Parathyroid adenoma (tissue), 2 donors: ENCODE measurements at regions not wholly inside any gene's neighbourhood (a gene's known extent, or its start where the extent isn't known, plus 50 kb on each side); places are given as distances from the start of the nearest gene placed in this dataset.

ENCODE experiments used
- H2AFZ ChIP-seq: fragments of 300-600 bp; sonication (generic); one replicate; pipeline ENCODE4 v1.7.0; 2017; ENCODE audit warnings: antibody characterized with exemption, mild to moderate bottlenecking
- H3K27ac ChIP-seq: fragments of 300-600 bp; sonication (generic); one replicate; pipeline ENCODE4 v1.7.0; 2017
- H3K27me3 ChIP-seq: fragments of 300-600 bp; sonication (generic); one replicate; pipeline ENCODE4 v1.7.0; 2017; ENCODE audit warnings: low read length; ENCODE audit not compliant: control insufficient read depth, insufficient read depth
- H3K36me3 ChIP-seq: fragments of 300-600 bp; sonication (generic); one replicate; pipeline ENCODE4 v1.7.0; 2017; ENCODE audit warnings: low read length; ENCODE audit not compliant: control insufficient read depth, insufficient read depth
- H3K4me1 ChIP-seq: fragments of 300-600 bp; sonication (generic); one replicate; pipeline ENCODE4 v1.7.0; 2017; ENCODE audit warnings: control low read depth
- H3K4me2 ChIP-seq: fragments of 300-600 bp; sonication (generic); one replicate; pipeline ENCODE4 v1.7.0; 2017; ENCODE audit warnings: low read length
- H3K4me3 ChIP-seq: fragments of 300-600 bp; sonication (generic); one replicate; pipeline ENCODE4 v1.7.0; 2017; ENCODE audit warnings: low read depth, low read length
- H3K79me2 ChIP-seq: fragments of 300-600 bp; sonication (generic); one replicate; pipeline ENCODE4 v1.7.0; 2017; ENCODE audit warnings: control low read depth
- H3K9ac ChIP-seq: fragments of 300-600 bp; sonication (generic); one replicate; pipeline ENCODE4 v1.7.0; 2017; ENCODE audit warnings: mild to moderate bottlenecking
- H3K9me3 ChIP-seq: fragments of 300-600 bp; sonication (generic); one replicate; pipeline ENCODE4 v1.7.0; 2017; ENCODE audit warnings: low read length; ENCODE audit not compliant: control insufficient read depth
- CTCF ChIP-seq: fragments of 300-600 bp; sonication (generic); IDR thresholded peaks from one replicate; pipeline ENCODE4 v1.7.0; 2017; ENCODE audit warnings: antibody characterized with exemption, mild to moderate bottlenecking
- donor health status: primary hyperparathyroidism.

DNA sequence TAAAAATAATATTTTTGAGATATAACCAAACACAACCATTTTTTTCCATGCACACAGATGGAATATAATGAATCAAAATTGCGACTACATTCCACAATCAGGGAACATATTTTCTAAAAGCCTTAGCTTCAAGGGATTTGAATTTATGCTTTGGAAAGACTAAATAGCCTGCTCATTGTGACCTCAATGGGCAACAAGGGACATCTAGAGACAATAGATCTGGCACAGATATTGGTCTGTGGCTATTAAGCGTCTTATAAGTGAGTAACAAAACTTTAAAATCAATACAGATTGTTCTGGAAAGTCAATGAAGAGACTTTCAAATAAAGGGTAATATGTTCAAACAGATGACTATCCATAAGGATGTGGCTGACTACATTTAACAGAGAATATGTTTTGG, 660.6 kb upstream of the ADGRL4 start:
- no peaks in the 10 kb centered on the region for H3K79me2 ChIP-seq
- H3K36me3 ChIP-seq, result no peaks in the 10 kb centered on the region
- no peak for TF ChIP-seq CTCF
- no peak overlapping the region for H3K4me2 ChIP-seq
- H3K4me1 ChIP-seq, result no peaks in the 10 kb centered on the region
- no peak overlapping the region for H3K4me3 ChIP-seq
- H3K27me3 ChIP-seq, result no peaks in the 10 kb centered on the region
- no peak overlapping the region for H2AFZ ChIP-seq
- no peaks in the 10 kb centered on the region for H3K9me3 ChIP-seq
- H3K9ac ChIP-seq, result no peak overlapping the region
- no peak overlapping the region for H3K27ac ChIP-seq

- Histone ChIP-seq H2AFZ (no peak overlapping the region), H3K4me1 (no peaks in the 10 kb centered on the region), H3K36me3 (no peaks in the 10 kb centered on the region), H3K79me2 (no peaks in the 10 kb centered on the region), H3K9me3 (no peaks in the 10 kb centered on the region), H3K4me2 (no peak overlapping the region), H3K27ac (no peak overlapping the region), H3K4me3 (no peak overlapping the region), H3K9ac (no peak overlapping the region), H3K27me3 (no peaks in the 10 kb centered on the region)
- TF ChIP-seq CTCF, result no peak
Observed at GRCh38 chr1:79663916-79664315, 657.4 kb upstream of the ADGRL4 start.

DNA sequence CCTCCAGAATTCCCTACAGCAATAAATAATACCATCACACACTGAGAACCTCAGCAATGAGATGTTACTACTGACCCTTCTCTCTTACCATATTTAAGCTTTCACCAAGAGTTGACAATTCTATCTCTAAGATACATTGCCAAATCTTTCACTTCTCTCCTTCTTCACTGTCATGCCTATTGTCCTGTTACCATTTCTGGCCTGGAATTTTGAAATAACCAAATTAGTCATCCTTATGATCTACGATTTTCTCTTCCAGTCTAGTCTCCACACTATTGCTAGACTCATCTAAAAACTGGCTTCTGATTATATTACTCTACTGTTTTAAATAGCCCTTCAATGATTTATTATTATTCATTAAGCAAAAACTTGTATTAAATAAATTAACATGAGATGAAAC, 656.1 kb upstream of the ADGRL4 start:
- Histone ChIP-seq H3K9ac (no peak overlapping the region), H3K4me1 (no peaks in the 10 kb centered on the region), H2AFZ (no peak overlapping the region), H3K27me3 (no peaks in the 10 kb centered on the region), H3K79me2 (no peaks in the 10 kb centered on the region), H3K9me3 (no peaks in the 10 kb centered on the region), H3K4me2 (no peak overlapping the region), H3K4me3 (no peak overlapping the region), H3K27ac (no peak overlapping the region), H3K36me3 (no peaks in the 10 kb centered on the region)
- TF ChIP-seq CTCF, result no peak

DNA sequence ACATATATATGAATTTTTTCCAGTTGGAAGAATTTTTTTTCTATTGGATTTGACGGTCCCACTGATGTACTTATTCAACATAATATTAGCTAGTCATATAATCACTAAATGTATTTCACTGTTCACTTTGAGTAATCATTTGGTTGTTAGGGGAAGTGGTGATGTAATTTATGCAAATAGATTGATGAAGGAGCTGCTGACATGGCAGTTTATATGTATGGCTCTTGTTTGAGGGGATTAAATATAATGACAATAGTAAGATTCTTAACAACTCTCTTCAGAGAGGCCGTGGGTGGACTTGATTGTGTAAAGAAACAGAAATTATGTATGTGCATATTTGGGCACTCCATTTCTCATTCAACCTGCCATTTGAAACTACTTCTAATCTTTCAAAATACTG, 653.6 kb upstream of the ADGRL4 start:
- Histone ChIP-seq H2AFZ (no peak overlapping the region), H3K36me3 (no peaks in the 10 kb centered on the region), H3K27me3 (no peaks in the 10 kb centered on the region), H3K9me3 (no peaks in the 10 kb centered on the region), H3K4me1 (no peaks in the 10 kb centered on the region), H3K9ac (no peak overlapping the region), H3K79me2 (no peaks in the 10 kb centered on the region), H3K4me2 (no peak overlapping the region), H3K27ac (no peak overlapping the region), H3K4me3 (no peak overlapping the region)
- TF ChIP-seq CTCF, result no peak

GRCh38 chr1:79657951-79658658, 651.6 kb upstream of the ADGRL4 start:
- no peak overlapping the region for H3K27ac ChIP-seq
- no peak for TF ChIP-seq CTCF
- no peak overlapping the region for H3K4me3 ChIP-seq
- no peaks in the 10 kb centered on the region for H3K27me3 ChIP-seq
- H3K9ac ChIP-seq, result no peak overlapping the region
- no peaks in the 10 kb centered on the region for H3K36me3 ChIP-seq
- H3K79me2 ChIP-seq, result no peaks in the 10 kb centered on the region
- no peak overlapping the region for H2AFZ ChIP-seq
- H3K4me2 ChIP-seq, result no peak overlapping the region
- H3K4me1 ChIP-seq, result no peaks in the 10 kb centered on the region
- no peaks in the 10 kb centered on the region for H3K9me3 ChIP-seq
